ACHN (cell line): ENCODE measurements at regions not wholly inside any gene's neighbourhood (a gene's known extent, or its start where the extent isn't known, plus 50 kb on each side); places are given as distances from the start of the nearest gene placed in this dataset.
"Not testable (repeated sequence)": the region's sequence is repeated elsewhere in the genome, so short reads cannot be mapped to it uniquely, and the experiment has no call there.

ENCODE experiments used
- DNase-seq: peaks from one replicate; pipeline ENCODE4 v3.0.0-alpha.2; 2015
- in situ Hi-C: cut with HindIII; loops from 2 replicates; pipeline ENCODE4 v1.10.0; 2017; ENCODE audit warnings: low sequenced_read_pairs, low pct_ligation_motif_present, low pct_unique_long_range_greater_than_20kb

DNA sequence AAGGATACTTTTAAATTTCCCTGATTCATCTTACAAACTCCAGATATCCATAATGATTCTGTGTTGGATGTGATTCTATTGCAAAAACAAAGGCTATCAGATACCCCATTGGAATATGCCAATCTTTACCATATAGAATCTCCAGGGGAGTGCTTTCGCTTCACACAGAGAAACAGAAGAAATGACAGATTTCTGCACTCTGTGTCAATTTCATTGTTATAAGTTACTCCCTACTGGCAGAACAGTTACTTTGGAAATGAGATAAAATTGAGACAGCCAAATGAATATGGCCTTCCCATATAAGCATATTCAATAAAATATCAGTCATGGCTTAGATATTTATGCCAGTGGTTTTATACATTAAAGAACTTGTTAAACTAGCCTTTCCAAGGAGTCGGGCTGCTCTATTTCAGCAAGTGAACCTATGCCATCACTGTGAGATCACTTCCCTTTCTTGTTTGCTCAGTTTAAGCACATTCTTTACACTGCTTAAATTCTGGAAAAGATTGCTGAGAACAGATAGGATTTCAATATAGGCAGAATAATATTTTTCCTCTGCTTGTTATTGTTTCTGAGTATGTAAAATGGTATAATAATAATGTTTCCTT, 127.5 kb upstream of the ANXA10 start:
- no peak for DNase-seq

DNA sequence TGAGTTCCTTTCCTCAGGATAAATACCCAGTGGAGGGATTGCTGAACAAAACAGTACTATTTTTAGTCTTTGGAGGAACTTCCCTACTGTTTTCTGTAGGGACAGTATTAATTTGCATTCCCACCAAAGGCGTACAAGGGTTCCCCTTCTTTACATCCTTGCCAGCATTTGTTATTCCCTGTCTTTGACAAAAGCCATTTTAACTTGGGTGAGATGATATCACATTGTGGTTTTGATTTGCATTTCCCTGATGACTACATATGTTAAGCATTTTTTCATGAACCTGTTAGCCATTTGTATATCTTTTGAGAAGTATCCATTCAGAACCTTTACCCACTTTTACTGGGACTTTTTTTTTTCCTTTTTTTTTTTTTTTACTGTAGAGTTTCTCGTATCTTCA, 126.2 kb upstream of the ANXA10 start:
- in situ Hi-C loops = no loop called here
- DNase-seq = no peak

More for the DNA sequence above, 127.5 kb upstream of the ANXA10 start:
- in situ Hi-C loops = no loop called here

DNA sequence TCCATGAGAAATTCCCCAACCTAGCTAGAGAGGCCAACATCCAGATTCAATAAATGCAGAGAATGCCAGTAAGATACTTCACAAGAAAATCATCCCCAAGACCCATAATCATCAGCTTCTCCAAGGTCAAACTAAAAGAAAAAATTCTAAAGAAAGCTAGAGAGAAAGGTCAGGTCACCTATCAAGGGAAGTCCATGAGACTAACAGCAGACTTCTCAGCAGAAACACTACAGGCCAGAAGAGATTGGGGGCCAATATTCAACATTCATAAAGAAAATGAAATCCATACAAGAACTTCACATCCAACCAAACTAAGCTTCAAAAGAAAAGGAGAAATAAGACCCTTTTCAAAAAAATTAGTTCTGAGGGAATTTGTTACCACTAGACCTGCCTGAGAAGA, 118.8 kb upstream of the ANXA10 start:
- in situ Hi-C loops = no loop called here
- DNase-seq = no peak

GRCh38 chr4:167985565-167985964, 106.8 kb upstream of the ANXA10 start:
- in situ Hi-C loops = no loop called here

GRCh38 chr4:167986044-167986443, 106.3 kb upstream of the ANXA10 start:
- in situ Hi-C loops = no loop called here
- no peak for DNase-seq

More at GRCh38 chr4:167985565-167985964, 106.8 kb upstream of the ANXA10 start:
- DNase-seq = no peak

- DNase-seq = no peak
- in situ Hi-C loops = no loop called here
Observed at GRCh38 chr4:167987285-167987684, 105.1 kb upstream of the ANXA10 start.

GRCh38 chr4:167989815-167990214, 102.5 kb upstream of the ANXA10 start:
- DNase-seq = no peak
- in situ Hi-C loops = no loop called here

- in situ Hi-C loops, DNase-seq: not testable (repeated sequence)
Observed at GRCh38 chr4:168008112-168008511, 84.2 kb upstream of the ANXA10 start.

DNA sequence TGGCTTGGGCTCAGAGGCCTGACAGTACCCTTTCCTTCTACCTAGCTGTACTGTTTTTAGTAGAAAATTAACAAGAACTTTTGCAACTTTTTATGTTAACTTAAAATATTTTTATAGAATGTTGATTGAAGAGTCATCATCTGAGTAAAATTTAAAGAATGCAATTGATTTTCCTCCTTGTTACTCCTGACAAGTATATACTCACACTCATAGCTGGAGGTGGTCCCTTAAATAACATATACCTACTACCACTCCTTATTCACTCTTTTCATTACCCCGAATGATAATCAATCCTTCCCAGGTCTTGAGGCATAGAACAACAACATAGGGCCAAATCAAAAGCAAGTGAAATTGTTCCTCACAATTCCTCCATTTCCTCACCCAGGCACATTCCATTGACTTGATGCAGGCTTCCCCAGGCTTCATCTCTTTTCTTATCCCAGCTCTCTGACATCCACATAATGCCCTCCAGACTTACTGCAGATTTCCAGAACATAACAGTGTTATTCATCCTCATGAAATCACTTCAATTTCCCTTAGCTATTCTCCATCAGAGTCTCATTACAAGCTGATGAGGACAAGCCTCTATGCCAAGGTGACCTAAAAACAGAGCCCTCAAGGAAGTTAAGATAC, 73.2 kb upstream of the ANXA10 start:
- in situ Hi-C loops = no loop called here
- DNase-seq = no peak

GRCh38 chr4:168019921-168020320, 72.4 kb upstream of the ANXA10 start:
- no peak for DNase-seq
- in situ Hi-C loops = no loop called here

DNA sequence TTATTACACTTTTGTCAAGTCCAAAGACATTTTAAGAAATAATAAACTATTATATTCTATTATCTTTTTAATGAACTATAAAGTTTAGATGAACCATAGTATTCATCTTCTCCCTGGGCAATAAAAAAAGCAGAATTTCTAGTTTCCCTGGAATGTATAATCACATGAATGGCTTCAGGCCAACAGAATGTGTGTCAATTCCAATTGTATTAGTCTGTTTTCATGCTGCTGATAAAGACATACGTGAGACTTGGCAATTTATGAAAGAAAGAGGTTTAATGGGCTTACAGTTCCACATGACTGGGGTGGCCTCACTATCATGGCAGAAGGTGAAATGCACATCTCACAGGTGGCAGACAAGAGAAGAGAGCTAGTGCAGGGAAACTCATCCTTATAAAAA, 70.7 kb upstream of the ANXA10 start:
- no peak for DNase-seq
- in situ Hi-C loops = no loop called here

GRCh38 chr4:168028568-168028967, 63.8 kb upstream of the ANXA10 start:
- in situ Hi-C loops = no loop called here
- peak; percentile 28 for DNase-seq

- DNase-seq = no peak
- in situ Hi-C loops = no loop called here
Observed at GRCh38 chr4:168028970-168029597, 63.3 kb upstream of the ANXA10 start.

DNA sequence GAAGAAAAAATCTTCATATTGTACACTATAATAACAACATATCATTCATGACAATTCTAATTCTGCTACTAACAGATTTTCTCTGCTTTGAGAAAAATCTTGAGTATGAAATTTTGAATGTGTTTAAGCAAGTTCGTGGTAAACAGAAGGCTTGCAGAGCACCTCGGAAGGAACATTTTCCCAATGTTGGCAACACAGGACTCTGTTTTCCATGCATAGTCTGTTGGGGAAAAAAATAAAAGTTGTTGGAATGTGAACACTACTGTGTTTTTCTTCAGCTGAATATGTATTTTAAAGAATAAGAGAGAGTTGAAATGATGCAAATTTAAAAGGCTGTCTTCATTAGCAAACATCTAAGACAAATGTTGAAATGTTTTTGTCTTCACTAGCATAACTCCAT, 54.7 kb upstream of the ANXA10 start:
- in situ Hi-C loops = no loop called here
- no peak for DNase-seq

- in situ Hi-C loops = no loop called here
- no peak for DNase-seq
Observed at GRCh38 chr4:168039593-168039992, 52.7 kb upstream of the ANXA10 start.
